K562 (cell line): ENCODE measurements at regions not wholly inside any gene's neighbourhood (a gene's known extent, or its start where the extent isn't known, plus 50 kb on each side); places are given as distances from the start of the nearest gene placed in this dataset.
A peak's percentile ranks its signal among the peaks of the same experiment; 100 is the strongest.

ENCODE experiments used
- ATAC-seq: fragments of 200-7000 bp; cut with Tn5 transposase; 3 replicates; pipeline ENCODE4 v1.9.1; 2020; ENCODE audit warnings: moderate library complexity
- BruUV-seq: library from RNA; stranded (reverse); fragments of 400-500 nt; replicated peaks from 2 replicates; lab custom pipeline; 2021; lab: Mats Ljungman, UMichigan
- CTCF ChIA-PET: fragments of 300-600 bp; formaldehyde crosslinking; extraction: SDS; loops from one replicate; lab custom pipeline; 2021; ENCODE audit warnings: low intra/inter-chr PET ratio; lab: Yijun Ruan, JAX
- POLR2A ChIA-PET: fragments of 300-600, 350-650 bp; sonication (Branson Sonifier 250); formaldehyde crosslinking; extraction: SDS; loops from one replicate; lab custom pipeline; 2021; ENCODE audit warnings: antibody characterized with exemption, inconsistent platforms; lab: Yijun Ruan, JAX
- DNase-seq, 4 experiments: peaks; one replicate each; pipeline versions ENCODE4 v3.0.0 to v3.0.0-alpha.2; 2011 to 2018; ENCODE audit warnings: low spot score in 3 of 4, mixed read lengths in 3 of 4; ENCODE audit errors: extremely low read depth in 1 of 4
- FAIRE-seq: peaks from 2 replicates; lab custom pipeline; 2011; peaks lifted over from hg19 to GRCh38; lab: Jason Lieb, UNC
- H2AFZ ChIP-seq: 2 replicates; pipeline ENCODE4 v1.6.0; 2011; ENCODE audit warnings: low read depth, low read length, control low read depth, inconsistent platforms
- H3K27ac ChIP-seq: fragments of 200-600 bp; 3 replicates; pipeline ENCODE4 v1.8.0; 2011; ENCODE audit warnings: low read depth, mild to moderate bottlenecking, control low read depth, inconsistent platforms, low read length, moderate library complexity, mixed read lengths; ENCODE audit errors: extremely low read depth
- H3K27me3 ChIP-seq, 2 experiments: fragments of 300-600 bp in 1 of 2; 2 replicates in 1 of 2; 3 replicates in 1 of 2; pipeline versions ENCODE4 v1.6.0 to v1.8.0; 2011; ENCODE audit warnings: inconsistent platforms in 2 of 2, low read length in 2 of 2, mild to moderate bottlenecking in 1 of 2, mixed read lengths in 1 of 2, moderate library complexity in 1 of 2; ENCODE audit not compliant: control insufficient read depth in 2 of 2, insufficient read depth in 2 of 2
- H3K36me3 ChIP-seq: fragments of 300-600 bp; 3 replicates; pipeline ENCODE4 v1.8.0; 2011; ENCODE audit warnings: mild to moderate bottlenecking, low read length, inconsistent platforms; ENCODE audit not compliant: control insufficient read depth, insufficient read depth
- H3K4me1 ChIP-seq, 2 experiments: fragments of 200-600 bp in 1 of 2; replicated peaks in 1 of 2; 2 replicates in 1 of 2; 3 replicates in 1 of 2; pipeline versions ENCODE4 v1.5.1 to v1.8.0; 2011; ENCODE audit warnings: inconsistent platforms in 2 of 2, low read length in 2 of 2, mild to moderate bottlenecking in 1 of 2, mixed read lengths in 1 of 2, moderate library complexity in 1 of 2; ENCODE audit not compliant: control insufficient read depth in 2 of 2, insufficient read depth in 2 of 2
- H3K4me2 ChIP-seq: 2 replicates; pipeline ENCODE4 v1.6.1; 2011; ENCODE audit warnings: low read length, control low read depth, inconsistent platforms, mixed read lengths; ENCODE audit not compliant: insufficient read depth
- H3K4me3 ChIP-seq: fragments of 200-600 bp; sonication (generic), shearing (Covaris generic); 2 replicates; pipeline ENCODE4 v1.5.1; 2016; ENCODE audit warnings: control low read depth, inconsistent platforms
- H3K79me2 ChIP-seq: fragments of 200-600 bp; 3 replicates; pipeline ENCODE4 v1.8.0; 2011; ENCODE audit warnings: low read length, inconsistent platforms; ENCODE audit not compliant: control insufficient read depth, insufficient read depth
- H3K9ac ChIP-seq, 2 experiments: 2 replicates each; pipeline versions ENCODE4 v1.6.0 to v1.6.1; 2011; ENCODE audit warnings: low read depth in 2 of 2, low read length in 2 of 2, control low read depth in 1 of 2, inconsistent platforms in 1 of 2, mild to moderate bottlenecking in 1 of 2, mixed read lengths in 1 of 2; ENCODE audit not compliant: insufficient read depth in 1 of 2
- H3K9me1 ChIP-seq: one replicate; pipeline ENCODE4 v1.6.0; 2011; ENCODE audit warnings: inconsistent platforms, mild to moderate bottlenecking, low read length, moderate library complexity; ENCODE audit not compliant: control insufficient read depth, insufficient read depth
- H3K9me3 ChIP-seq: replicated peaks from 2 replicates; pipeline ENCODE4 v1.5.1; 2011; ENCODE audit warnings: low read depth, low read length, inconsistent platforms; ENCODE audit not compliant: control insufficient read depth, insufficient read depth
- H4K20me1 ChIP-seq: replicated peaks from 2 replicates; pipeline ENCODE4 v1.6.1; 2011; ENCODE audit warnings: low read length, inconsistent platforms, mixed read lengths; ENCODE audit not compliant: control insufficient read depth, insufficient read depth
- MLLT1 ChIP-seq, 2 experiments: fragments of 450-650 bp; IDR thresholded peaks; 2 replicates each; pipeline ENCODE4 v1.6.1; 2016
- NFE2L1 ChIP-seq: fragments of 450-650 bp; IDR thresholded peaks from 2 replicates; pipeline ENCODE4 v1.6.1; 2016; ENCODE audit warnings: missing genetic modification characterization, low read depth, mild to moderate bottlenecking, missing compliant biosample characterization, moderate library complexity, borderline replicate concordance
- NFIX ChIP-seq: fragments of 250-450 bp; sonication (Bioruptor Pico); IDR thresholded peaks from 2 replicates; pipeline ENCODE4 v1.4.0; 2020; ENCODE audit warnings: low read depth, mild to moderate bottlenecking, moderate library complexity
- YY1 ChIP-seq, 3 experiments: IDR thresholded peaks; 2 replicates each; pipeline ENCODE4 v1.6.1; 2011; ENCODE audit warnings: low read length in 2 of 3, mild to moderate bottlenecking in 2 of 3, moderate library complexity in 2 of 3, borderline replicate concordance in 1 of 3, control low read depth in 1 of 3, low read depth in 1 of 3; ENCODE audit not compliant: insufficient read depth in 3 of 3, insufficient replicate concordance in 2 of 3, control insufficient read depth in 1 of 3, insufficient read length in 1 of 3; ENCODE audit errors: extremely low read depth in 1 of 3
- ZBTB2 ChIP-seq: fragments of 450-650 bp; IDR thresholded peaks from 2 replicates; pipeline ENCODE4 v1.6.1; 2016; ENCODE audit warnings: antibody characterized with exemption
- ZNF263 ChIP-seq: sonication (generic); formaldehyde crosslinking; IDR thresholded peaks from 2 replicates; pipeline ENCODE4 v1.8.0; 2022; ENCODE audit warnings: mild to moderate bottlenecking, missing genetic modification reagents, borderline replicate concordance
- WGBS: fragments of 100-300 bp; shearing (Covaris generic); methylation state at CpG from one replicate; pipeline ENCODE4 v1.1.6; 2016; ENCODE audit warnings: low coverage, mixed read lengths; ENCODE audit not compliant: insufficient coverage; ENCODE audit errors: missing lambda C conversion rate; 5-methylcytosine and 5-hydroxymethylcytosine counted together
- in situ Hi-C: fragments of 300-500 bp; cut with MboI; formaldehyde crosslinking; loops from 4 replicates; pipeline ENCODE4 v1.15.0; 2018; ENCODE audit warnings: inconsistent platforms, mixed read lengths
- intact Hi-C: fragments of 100-400 bp; cut with micrococcal nuclease; formaldehyde crosslinking; loops from 2 replicates; pipeline ENCODE4 v1.14.2; 2022

GRCh38 chr7:3172768-3173280 lies 128.2 kb upstream of the SDK1 start (continued):
- TF ChIP-seq ZBTB2 (no peak), MLLT1 (IDR thresholded peaks at IDR 0.05) (no peak)
- TF ChIP-seq, all 486 proteins: peak for 0

GRCh38 chr7:3174515-3175284 lies 126.4 kb upstream of the SDK1 start:
- Histone ChIP-seq H3K4me3 (no peak overlapping the region), H3K36me3 (no peaks in the 10 kb centered on the region), H4K20me1 (no peaks in the 10 kb centered on the region), H3K4me2 (no peak overlapping the region), H3K27me3 (peaks cover 3 to 72% of the 10 kb centered on the region in 2 experiments; a peak in 3 of 5 replicates), H3K9me3 (no peaks in the 10 kb centered on the region), H3K4me1 (no peaks in the 10 kb centered on the region), H3K9me1 (no peaks in the 10 kb centered on the region), H3K27ac (no peak overlapping the region), H3K9ac (no peak overlapping the region), H2AFZ (no peak overlapping the region), H3K79me2 (no peaks in the 10 kb centered on the region)
- WGBS, result under 1% methylated on average over 15 of the region's 15 CpGs
- BruUV-seq, result no TSS peak
- ATAC-seq, result no peak
- in situ Hi-C loops (no loop called here), intact Hi-C loops (no loop called here)
- no peak for FAIRE-seq
- POLR2A ChIA-PET, result no interaction called here
- DNase-seq, result no peak
- CTCF ChIA-PET, result no interaction called here
- TF ChIP-seq ZNF263 (CRISPR knock-in tag), result peak; percentile 82
- TF ChIP-seq NFE2L1 (tag), result no peak
- TF ChIP-seq YY1 (IDR thresholded peaks at IDR 0.05; ENCODE audit: borderline replicate concordance in 1 of 3, control insufficient read depth in 1 of 3, extremely low read depth in 1 of 3, insufficient read depth in 3 of 3, insufficient read length in 1 of 3, insufficient replicate concordance in 2 of 3, low read depth in 1 of 3, low read length in 2 of 3), result peak in 1 of 3 experiments; percentile 30
- TF ChIP-seq NFIX (CRISPR knock-in tag), result no peak
